Stimulated activated CD8-positive, alpha-beta memory T cell treated with anti-CD3 and anti-CD28 coated beads, Interleukin-15, amount 100 ng/mL, for 4 hours (primary cell): ENCODE measurements at regions not wholly inside any gene's neighbourhood (a gene's known extent, or its start where the extent isn't known, plus 50 kb on each side); places are given as distances from the start of the nearest gene placed in this dataset.

Experiments
- DNase-seq, 2 donors: peaks; one replicate each; pipeline ENCODE4 v3.0.0-alpha.2; 2020; ENCODE audit warnings: low read depth in 2 of 2

- no peak for DNase-seq
These were observed 95.4 kb downstream of the RMI2 start for GRCh38 chr16:11440657-11441012.

DNA sequence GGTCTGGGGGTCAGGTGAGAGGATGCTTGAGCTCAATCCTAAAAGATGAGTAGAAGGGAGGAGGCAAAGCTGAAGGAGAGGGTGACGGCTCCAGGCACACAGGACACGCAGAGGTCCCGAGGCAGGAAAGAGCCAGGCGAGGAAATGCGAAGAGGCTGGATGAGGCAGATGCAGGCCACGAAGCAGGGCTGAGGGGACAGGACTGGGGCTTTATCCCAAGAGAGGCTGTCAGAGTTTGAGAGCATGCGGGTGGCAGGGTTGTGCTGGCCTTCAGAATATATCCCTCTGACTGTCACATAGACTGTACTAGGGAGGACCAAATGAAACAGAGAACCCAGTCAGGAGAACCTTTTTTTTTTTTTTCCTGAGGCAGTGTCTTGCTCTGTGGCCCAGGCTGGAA, 100.2 kb downstream of the RMI2 start:
- no peak for DNase-seq

DNA sequence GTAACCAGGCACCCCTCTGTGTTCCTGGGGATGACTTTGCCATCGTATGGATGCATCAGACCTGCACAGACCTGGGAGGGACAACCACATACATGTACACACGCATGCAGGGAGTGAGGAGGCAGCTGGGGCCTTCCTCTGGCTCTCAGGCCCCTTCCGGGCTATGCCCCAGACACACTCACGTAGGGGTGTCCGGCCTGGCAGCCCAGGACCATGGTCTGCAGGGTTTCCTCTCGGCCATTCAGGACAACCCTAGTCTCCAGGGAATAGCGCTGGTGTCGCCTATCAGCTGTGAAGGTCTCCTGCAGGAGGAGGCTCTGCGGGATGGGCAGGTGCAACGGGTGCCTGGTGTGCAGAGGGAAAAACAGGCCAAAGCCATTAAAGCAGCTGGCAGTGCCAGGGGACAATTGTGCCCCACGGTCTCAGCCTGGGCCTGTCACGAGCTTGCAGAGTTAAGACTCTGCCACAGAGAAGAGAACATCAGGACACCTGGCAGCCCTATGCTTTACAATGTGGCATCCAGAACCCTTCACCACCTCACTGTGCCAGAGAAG, 101.4 kb downstream of the RMI2 start:
- no peak for DNase-seq

DNA sequence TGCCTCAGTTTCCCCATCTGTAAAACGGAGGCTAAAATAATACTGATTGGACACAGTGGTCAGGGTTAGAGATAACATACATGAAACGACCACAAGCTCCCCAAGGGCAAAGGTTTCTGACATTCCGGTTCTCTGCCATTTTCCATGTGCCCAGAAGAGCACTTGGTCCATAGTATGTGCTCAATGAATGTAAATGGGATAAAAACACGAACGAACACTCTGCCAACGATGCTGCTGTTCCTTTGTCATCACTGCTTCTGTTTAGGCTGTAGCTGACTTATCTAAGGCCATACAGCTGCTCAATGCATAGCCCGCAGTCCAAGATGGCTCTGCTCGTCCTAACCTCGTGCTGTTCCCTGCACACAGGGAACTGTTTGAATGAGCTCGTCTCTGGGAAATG, 102.0 kb downstream of the RMI2 start:
- DNase-seq: no peak

- no peak for DNase-seq
These were observed 102.6 kb downstream of the RMI2 start for GRCh38 chr16:11447836-11448235.

- DNase-seq: no peak
These were observed 103.6 kb downstream of the RMI2 start for GRCh38 chr16:11448796-11449416.

- DNase-seq: no peak
These were observed 104.5 kb downstream of the RMI2 start for GRCh38 chr16:11449716-11450115.

DNA sequence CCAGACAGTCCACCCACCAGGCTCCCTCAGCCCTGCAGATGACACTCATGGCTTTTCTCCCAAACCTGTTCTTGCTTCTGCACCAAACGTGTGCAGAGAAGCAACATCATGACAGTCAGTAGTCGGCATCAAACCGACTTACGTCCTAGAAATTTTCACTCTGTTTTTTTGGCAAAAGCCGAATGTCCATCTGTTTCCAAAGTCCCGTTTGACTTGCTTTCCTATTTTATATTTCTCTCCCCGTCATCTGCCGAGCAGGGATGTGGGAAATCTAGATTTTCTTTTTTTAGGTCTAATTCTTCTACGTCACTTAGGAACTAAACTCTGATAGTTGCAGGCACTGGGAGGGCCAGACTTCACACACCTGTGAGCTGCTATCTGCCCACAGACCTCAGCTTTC, 104.9 kb downstream of the RMI2 start:
- DNase-seq: no peak

DNA sequence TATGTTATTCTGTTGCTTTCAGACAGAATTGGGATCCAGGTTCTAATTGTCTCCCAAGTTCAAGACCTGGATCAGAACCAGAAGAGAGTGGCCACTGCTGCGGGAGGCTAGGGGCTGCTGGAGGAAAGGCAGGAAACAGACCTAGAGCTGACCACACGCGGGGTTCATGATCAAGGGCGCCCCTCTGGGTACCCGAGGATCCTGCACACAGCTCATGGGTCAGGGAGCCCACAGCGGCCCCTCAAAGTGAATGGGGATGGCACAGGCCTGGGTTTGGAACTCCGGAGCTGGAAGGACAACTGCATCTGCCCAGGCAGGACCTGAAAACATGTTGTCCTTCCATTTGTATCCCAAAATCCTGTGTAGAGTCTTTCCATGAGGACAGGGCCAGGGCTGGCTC, 107.0 kb downstream of the RMI2 start:
- no peak for DNase-seq

GRCh38 chr16:11452746-11453389, 107.6 kb downstream of the RMI2 start:
- no peak for DNase-seq

DNA sequence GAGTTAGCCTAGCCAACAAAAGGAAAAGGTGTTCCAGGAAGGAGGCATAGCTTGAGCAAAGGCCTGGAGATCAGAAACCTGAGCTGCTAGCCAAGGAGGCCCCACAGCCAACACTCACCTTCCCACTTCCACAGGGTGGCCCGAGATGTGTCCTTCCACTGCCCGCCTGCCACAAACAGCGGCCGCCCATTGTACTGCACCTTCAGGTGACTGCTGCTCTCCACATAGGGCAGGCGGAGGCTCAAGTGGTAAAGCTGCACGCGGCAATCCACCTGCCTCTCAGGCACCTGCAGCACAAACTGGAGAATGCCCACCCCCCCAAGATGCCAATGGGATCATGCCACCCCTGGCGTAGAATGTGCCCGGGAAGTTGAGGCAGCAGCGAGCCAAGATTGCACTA, 111.5 kb downstream of the RMI2 start:
- no peak for DNase-seq

- no peak for DNase-seq
These were observed 114.5 kb downstream of the RMI2 start for GRCh38 chr16:11459722-11460121.

GRCh38 chr16:11460820-11461594, 115.7 kb downstream of the RMI2 start:
- DNase-seq: no peak

- DNase-seq: no peak
These were observed 116.3 kb downstream of the RMI2 start for GRCh38 chr16:11461595-11461990.

DNA sequence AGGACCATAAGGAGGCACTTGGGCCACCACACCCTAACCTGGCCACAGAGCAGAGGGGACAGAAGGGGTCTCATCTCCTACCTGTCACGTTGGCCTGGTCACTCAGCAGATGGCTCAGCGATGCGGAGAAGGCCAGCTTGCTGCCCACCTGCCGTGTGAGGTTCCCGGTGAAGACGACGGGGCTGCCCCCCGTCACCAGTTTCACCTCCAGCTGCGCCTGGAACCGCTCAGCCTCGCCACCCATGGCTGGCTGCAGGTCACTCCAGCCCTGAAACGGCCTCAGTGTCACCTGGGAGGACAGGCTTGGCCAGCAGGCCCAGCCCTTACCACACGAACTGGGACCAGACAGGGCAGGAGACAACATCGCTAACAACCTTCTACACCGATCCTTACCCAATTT, 116.8 kb downstream of the RMI2 start:
- DNase-seq: no peak

- DNase-seq: no peak
These were observed 117.6 kb downstream of the RMI2 start for GRCh38 chr16:11462861-11463260.

GRCh38 chr16:11464241-11464640, 119.0 kb downstream of the RMI2 start:
- no peak for DNase-seq

DNA sequence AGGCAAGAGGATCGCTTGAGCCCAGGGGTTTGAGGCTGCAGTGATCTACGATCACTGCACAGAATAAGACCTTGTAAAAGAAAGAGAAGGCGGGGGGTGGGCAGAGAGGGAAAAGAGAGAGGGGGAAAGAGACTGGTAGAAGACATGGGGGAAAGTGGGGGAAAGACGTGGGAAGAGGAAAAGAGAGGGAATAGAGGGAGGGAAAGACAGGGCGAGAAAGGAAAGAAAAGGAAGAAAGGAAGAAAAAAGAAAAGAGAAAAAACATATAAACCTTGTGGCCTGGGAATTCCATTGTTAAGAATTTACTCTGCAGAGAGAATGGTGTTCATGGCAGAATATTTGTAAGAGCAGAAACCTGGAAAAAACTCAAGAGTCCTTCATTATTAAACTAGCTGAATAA, 120.4 kb downstream of the RMI2 start:
- DNase-seq: no peak

DNA sequence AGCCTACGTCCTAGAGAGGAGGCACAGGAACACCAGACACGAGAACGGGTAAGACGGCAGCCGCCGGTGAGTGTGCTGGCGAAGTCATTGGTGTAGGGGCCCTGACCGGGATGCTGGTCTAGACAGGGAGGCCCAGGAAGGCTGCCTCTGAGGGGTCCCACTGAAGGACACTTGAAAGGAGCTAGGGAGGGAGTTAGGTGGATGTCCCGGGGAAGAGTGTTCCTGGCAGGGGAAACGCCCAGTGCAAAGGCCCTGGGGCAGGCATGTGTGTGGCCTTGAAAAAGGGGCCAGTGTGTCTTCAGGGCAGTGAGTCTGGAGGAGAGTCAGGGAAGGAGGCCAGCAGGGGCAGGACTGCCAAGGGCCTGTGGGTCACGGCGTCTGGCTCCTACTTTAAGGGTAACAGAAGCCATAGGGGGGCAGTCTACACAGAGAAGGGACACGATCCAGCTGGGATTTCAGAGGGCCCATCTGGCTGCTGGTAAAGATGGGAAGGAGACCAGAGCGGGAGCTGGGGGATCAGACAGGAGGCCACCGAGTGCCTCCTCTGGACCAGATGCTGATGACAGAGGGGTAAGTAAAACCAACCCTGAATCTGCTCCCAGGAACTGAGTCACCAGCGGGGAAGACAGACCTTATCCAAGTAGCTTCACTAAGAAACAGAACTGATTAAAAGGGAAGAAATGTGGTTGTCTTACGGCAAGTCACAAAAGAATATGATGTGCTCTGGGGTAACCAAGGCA, 115.9 kb downstream of the LITAF start:
- no peak for DNase-seq

DNA sequence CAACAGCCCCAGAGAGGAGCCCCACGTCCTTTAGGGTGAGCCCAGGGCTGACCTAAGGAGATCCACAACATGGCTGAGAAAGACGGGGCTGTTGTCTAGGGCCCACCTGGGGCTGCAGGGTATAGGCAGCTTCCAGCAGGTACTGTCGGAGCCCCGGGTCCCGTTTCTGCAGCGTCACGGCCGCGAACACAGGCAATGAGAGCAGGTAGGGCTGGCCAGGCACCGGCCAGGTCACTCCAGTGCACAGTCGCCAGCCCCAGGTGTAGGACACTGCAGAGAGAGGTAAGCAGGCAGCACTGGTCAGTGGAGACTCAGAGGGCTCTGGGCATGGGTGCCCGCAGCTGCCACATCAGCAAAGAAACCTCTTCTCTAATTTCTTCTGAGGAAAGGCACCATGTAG, 115.2 kb downstream of the LITAF start:
- DNase-seq: no peak

- DNase-seq: no peak
These were observed 114.3 kb downstream of the LITAF start for GRCh38 chr16:11472410-11472809.

DNA sequence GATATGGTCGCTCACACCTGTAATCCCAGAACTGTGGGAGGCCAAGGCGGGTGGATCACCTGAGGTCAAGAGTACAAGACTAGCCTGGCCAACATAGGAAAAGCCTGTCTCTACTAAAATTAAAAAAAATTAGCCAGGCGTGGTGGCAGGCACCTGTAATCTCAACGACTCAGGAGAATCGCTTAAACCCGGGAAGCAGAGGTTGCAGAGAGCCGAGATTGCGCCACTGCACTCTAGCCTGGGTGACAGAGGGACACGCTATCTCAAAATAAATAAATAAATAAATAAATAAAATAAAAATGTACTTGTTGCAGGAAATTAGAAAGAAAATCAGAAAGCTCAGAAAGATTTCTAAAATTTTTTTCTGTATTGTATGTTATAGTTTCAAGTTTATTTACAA, 113.9 kb downstream of the LITAF start:
- no peak for DNase-seq
